BLaER1 (cell line): ENCODE measurements at regions not wholly inside any gene's neighbourhood (a gene's known extent, or its start where the extent isn't known, plus 50 kb on each side); places are given as distances from the start of the nearest gene placed in this dataset.

Source experiments
- H3K27ac ChIP-seq: shearing (Covaris generic); formaldehyde crosslinking; 2 replicates; pipeline ENCODE4 v1.8.1; 2022
- H3K27me3 ChIP-seq: shearing (Covaris generic); formaldehyde crosslinking; 2 replicates; pipeline ENCODE4 v1.8.1; 2022
- H3K36me3 ChIP-seq: shearing (Covaris generic); formaldehyde crosslinking; 2 replicates; pipeline ENCODE4 v1.8.1; 2022
- H3K4me1 ChIP-seq: shearing (Covaris generic); formaldehyde crosslinking; 2 replicates; pipeline ENCODE4 v1.8.1; 2022
- H3K4me2 ChIP-seq: shearing (Covaris generic); formaldehyde crosslinking; 2 replicates; pipeline ENCODE4 v1.8.1; 2022
- H3K4me3 ChIP-seq: shearing (Covaris generic); formaldehyde crosslinking; 2 replicates; pipeline ENCODE4 v1.8.1; 2022
- H3K9ac ChIP-seq: shearing (Covaris generic); formaldehyde crosslinking; 2 replicates; pipeline ENCODE4 v1.8.1; 2022
- H3K9me3 ChIP-seq: shearing (Covaris generic); formaldehyde crosslinking; 2 replicates; pipeline ENCODE4 v1.8.1; 2022
- H4K20me1 ChIP-seq: shearing (Covaris generic); formaldehyde crosslinking; 2 replicates; pipeline ENCODE4 v1.8.1; 2022
- Cebpa-rat ChIP-seq: shearing (Covaris generic); IDR thresholded peaks from 2 replicates; pipeline ENCODE4 v1.8.1; 2022

DNA sequence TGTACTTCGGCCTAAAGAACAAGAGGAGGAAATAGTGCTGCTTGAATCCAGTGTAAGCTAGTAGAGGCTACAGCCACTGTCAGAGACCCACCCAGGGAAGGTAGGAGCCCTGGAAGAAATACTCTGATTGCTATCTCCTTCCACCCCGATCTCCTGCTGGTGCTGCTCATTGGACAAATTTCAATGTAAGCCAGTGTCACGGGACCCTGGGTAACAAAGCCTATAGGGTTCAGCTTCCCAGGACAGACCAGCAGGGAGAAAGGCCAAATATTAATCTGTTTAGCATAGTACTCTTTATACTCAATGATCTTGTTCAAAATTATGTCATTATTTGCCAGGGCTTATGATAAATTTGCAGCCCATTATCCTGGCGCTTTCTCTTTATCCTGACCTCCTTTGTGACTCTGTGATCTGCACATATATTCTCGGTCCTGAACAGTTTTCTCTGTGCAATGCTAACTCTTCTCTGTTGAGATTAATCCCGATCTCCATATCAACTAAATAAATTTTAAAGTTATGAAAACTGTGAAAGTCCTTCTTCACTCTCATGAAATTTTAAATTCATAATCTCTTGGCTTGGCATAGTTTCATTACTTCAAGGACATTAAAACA is 218.8 kb upstream of the PREP start:
- no peaks in the 10 kb centered on the region for H3K9me3 ChIP-seq
- no peaks in the 10 kb centered on the region for H3K36me3 ChIP-seq
- peaks cover 13% of the 10 kb centered on the region for H3K4me1 ChIP-seq
- H4K20me1 ChIP-seq: no peaks in the 10 kb centered on the region
- TF ChIP-seq Cebpa-rat: no peak
- H3K27ac ChIP-seq: no peak overlapping the region
- H3K9ac ChIP-seq: no peak overlapping the region
- H3K27me3 ChIP-seq: no peaks in the 10 kb centered on the region
- H3K4me3 ChIP-seq: no peak overlapping the region
- H3K4me2 ChIP-seq: no peak overlapping the region

DNA sequence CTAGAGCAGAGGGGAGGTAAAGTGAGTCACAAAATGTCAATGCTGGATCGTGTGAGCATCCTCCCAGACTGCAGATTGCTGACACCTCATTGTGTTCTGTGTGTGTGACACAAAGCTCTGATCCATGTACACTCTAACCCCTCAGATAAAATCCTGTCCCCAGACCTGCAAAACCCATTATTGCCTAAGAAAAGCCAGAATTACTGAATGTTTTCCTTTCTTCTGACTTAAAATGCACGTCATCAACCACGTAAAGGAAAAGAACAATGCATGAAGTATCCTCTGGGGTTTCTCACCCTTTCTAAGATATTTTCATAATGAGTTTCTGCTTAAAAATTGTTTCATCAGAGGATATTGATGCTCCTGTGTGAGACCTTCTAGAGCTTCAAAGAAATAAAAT is 218.0 kb upstream of the PREP start:
- Histone ChIP-seq H3K27ac (no peak overlapping the region), H4K20me1 (no peaks in the 10 kb centered on the region), H3K9me3 (no peaks in the 10 kb centered on the region)

GRCh38 chr6:105619971-105620741 is 217.3 kb upstream of the PREP start:
- Histone ChIP-seq H3K27ac (no peak overlapping the region), H3K4me1 (peaks cover 13% of the 10 kb centered on the region), H3K9ac (no peak overlapping the region), H3K9me3 (peaks cover 4% of the 10 kb centered on the region; the same call in 1 of the 2 replicates), H3K36me3 (no peaks in the 10 kb centered on the region), H4K20me1 (no peaks in the 10 kb centered on the region), H3K4me3 (no peak overlapping the region), H3K4me2 (peak overlapping the region; percentile 71), H3K27me3 (no peaks in the 10 kb centered on the region)
- TF ChIP-seq Cebpa-rat: no peak

More for the DNA sequence above, 218.0 kb upstream of the PREP start:
- Histone ChIP-seq H3K36me3 (no peaks in the 10 kb centered on the region), H3K4me3 (no peak overlapping the region), H3K4me1 (peaks cover 13% of the 10 kb centered on the region), H3K9ac (no peak overlapping the region), H3K4me2 (peak overlapping the region; percentile 71), H3K27me3 (no peaks in the 10 kb centered on the region)
- no peak for TF ChIP-seq Cebpa-rat

GRCh38 chr6:105618247-105618646 is 215.4 kb upstream of the PREP start:
- Histone ChIP-seq H3K27me3 (no peaks in the 10 kb centered on the region), H3K4me1 (peaks cover 13% of the 10 kb centered on the region), H3K9me3 (peaks cover 12% of the 10 kb centered on the region)

GRCh38 chr6:105616521-105616920 is 213.6 kb upstream of the PREP start:
- Histone ChIP-seq H3K36me3 (no peaks in the 10 kb centered on the region), H3K27me3 (no peaks in the 10 kb centered on the region), H3K9ac (no peak overlapping the region), H3K4me3 (no peak overlapping the region), H3K27ac (no peak overlapping the region), H3K4me1 (peaks cover 13% of the 10 kb centered on the region), H4K20me1 (no peaks in the 10 kb centered on the region), H3K4me2 (no peak overlapping the region), H3K9me3 (peaks cover 12% of the 10 kb centered on the region)
- no peak for TF ChIP-seq Cebpa-rat

More at GRCh38 chr6:105618247-105618646, 215.4 kb upstream of the PREP start:
- Histone ChIP-seq H3K27ac (no peak overlapping the region), H3K36me3 (no peaks in the 10 kb centered on the region), H4K20me1 (no peaks in the 10 kb centered on the region), H3K4me2 (no peak overlapping the region), H3K9ac (no peak overlapping the region), H3K4me3 (no peak overlapping the region)
- TF ChIP-seq Cebpa-rat: no peak

GRCh38 chr6:105611606-105612005 is 208.7 kb upstream of the PREP start:
- H3K27me3 ChIP-seq: no peaks in the 10 kb centered on the region
- no peaks in the 10 kb centered on the region for H3K36me3 ChIP-seq
- no peak overlapping the region for H3K4me2 ChIP-seq
- no peak overlapping the region for H3K4me3 ChIP-seq
- no peak overlapping the region for H3K27ac ChIP-seq
- no peaks in the 10 kb centered on the region for H3K4me1 ChIP-seq
- no peak overlapping the region for H3K9ac ChIP-seq
- TF ChIP-seq Cebpa-rat: no peak
- peaks cover 12% of the 10 kb centered on the region for H3K9me3 ChIP-seq
- no peaks in the 10 kb centered on the region for H4K20me1 ChIP-seq

DNA sequence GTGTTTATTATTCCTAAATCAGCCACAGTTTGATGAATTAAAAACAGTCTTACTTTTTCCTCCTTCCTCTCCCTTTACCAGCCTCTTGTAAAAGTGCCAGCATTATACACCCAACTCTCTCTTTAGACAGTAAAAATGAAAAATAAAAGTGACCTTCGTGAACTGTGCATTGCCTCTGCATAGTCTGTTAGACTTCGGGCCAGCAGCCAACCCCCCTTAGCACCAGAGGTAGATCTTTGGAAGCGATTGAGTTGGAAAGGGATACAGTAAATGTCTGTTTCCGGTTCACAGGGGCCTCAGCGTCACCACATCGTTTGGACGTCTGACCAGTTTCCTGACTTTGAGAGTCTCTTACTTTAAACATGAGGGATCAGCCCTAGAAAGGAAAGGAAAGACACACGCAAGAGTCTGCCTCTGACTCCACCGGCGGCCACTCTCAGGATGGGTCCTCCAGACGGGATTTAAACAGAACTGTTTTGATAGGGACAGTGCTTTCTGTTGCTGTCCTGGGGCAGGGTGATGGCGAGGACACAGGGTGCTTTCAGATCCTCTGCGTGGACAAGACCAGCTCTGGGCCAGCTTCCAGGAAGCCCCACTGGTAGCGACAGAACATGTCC is 206.6 kb upstream of the PREP start:
- H3K4me2 ChIP-seq: no peak overlapping the region

GRCh38 chr6:105608711-105609374 is 206.0 kb upstream of the PREP start:
- no peak overlapping the region for H3K9ac ChIP-seq
- H3K9me3 ChIP-seq: no peaks in the 10 kb centered on the region
- TF ChIP-seq Cebpa-rat: no peak
- no peaks in the 10 kb centered on the region for H4K20me1 ChIP-seq
- no peak overlapping the region for H3K4me3 ChIP-seq
- no peaks in the 10 kb centered on the region for H3K27me3 ChIP-seq
- H3K4me2 ChIP-seq: no peak overlapping the region
- no peak overlapping the region for H3K27ac ChIP-seq
- no peaks in the 10 kb centered on the region for H3K36me3 ChIP-seq
- no peaks in the 10 kb centered on the region for H3K4me1 ChIP-seq

More for the DNA sequence above, 206.6 kb upstream of the PREP start:
- H3K36me3 ChIP-seq: no peaks in the 10 kb centered on the region
- H3K27ac ChIP-seq: no peak overlapping the region
- no peak overlapping the region for H3K4me3 ChIP-seq
- peaks cover 1% of the 10 kb centered on the region; the same call in 1 of the 2 replicates for H3K9me3 ChIP-seq
- no peaks in the 10 kb centered on the region for H3K27me3 ChIP-seq
- no peaks in the 10 kb centered on the region for H3K4me1 ChIP-seq
- no peaks in the 10 kb centered on the region for H4K20me1 ChIP-seq
- TF ChIP-seq Cebpa-rat: no peak
- no peak overlapping the region for H3K9ac ChIP-seq

DNA sequence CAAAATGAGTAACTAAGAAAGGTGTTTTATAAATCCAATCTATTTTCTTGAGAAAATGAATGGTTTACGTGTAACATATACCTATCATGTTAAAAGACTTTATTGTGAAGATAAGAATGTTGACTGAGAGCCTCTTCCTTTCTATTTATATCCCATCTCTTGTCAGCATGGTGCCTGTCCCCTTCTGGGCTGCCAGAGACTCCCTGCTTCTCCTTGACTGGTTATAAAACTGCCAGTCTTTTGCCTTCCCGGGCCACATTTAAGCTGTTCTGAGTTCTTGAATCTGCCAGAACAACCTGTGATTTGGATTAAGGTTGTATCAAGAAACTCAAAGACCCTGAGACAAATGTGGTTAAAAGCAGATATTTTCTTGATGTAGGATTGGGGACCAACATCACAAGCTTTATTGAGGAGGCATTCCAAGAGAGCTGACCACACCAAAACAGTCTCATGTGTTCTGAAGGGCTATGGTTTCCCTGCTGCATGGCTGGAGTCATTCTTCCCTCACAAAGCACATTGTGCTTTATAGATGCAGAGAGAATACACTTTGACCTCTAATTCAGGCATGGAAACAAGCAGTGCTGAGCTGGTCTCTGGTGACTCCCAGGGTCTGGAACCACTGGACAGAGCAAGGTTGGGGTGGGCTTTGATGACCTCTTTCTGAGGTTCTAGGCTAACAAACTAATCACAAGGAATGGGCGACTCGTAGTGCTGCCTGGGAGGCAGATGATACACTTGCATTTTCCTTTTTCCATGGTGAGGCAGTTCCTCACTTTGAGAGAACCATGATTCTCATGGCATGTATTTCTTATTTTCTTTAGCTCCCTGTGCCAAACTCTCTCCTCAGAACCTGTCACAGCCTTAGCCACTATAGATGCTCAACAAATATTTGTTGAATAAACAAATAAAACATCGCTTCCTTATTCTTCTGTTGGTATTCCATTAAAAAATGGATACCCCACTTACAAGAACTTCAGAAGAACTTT is 205.0 kb upstream of the PREP start:
- no peak for TF ChIP-seq Cebpa-rat
- Histone ChIP-seq H3K27ac (no peak overlapping the region), H3K4me1 (no peaks in the 10 kb centered on the region), H3K9me3 (no peaks in the 10 kb centered on the region), H3K4me2 (no peak overlapping the region), H3K36me3 (no peaks in the 10 kb centered on the region), H3K27me3 (no peaks in the 10 kb centered on the region), H3K4me3 (no peak overlapping the region), H4K20me1 (no peaks in the 10 kb centered on the region), H3K9ac (no peak overlapping the region)
